ENCODE measurements at regions not wholly inside any gene's neighbourhood (a gene's known extent, or its start where the extent isn't known, plus 50 kb on each side); places are given as distances from the start of the nearest gene placed in this dataset.
"Not testable (repeated sequence)": the region's sequence is repeated elsewhere in the genome, so short reads cannot be mapped to it uniquely, and the experiment has no call there.

- no peak for DNase-seq (ENCODE audit: low spot score)
These were observed 311.3 kb downstream of the C12orf75 start for GRCh38 chr12:105641749-105642148.

GRCh38 chr12:105644770-105645169 lies 314.3 kb downstream of the C12orf75 start:
- DNase-seq (ENCODE audit: low spot score), result no peak

GRCh38 chr12:105654606-105655005 lies 324.1 kb downstream of the C12orf75 start:
- no peak for DNase-seq (ENCODE audit: low spot score)

- no peak for DNase-seq (ENCODE audit: low spot score)
These were observed 327.9 kb downstream of the C12orf75 start for GRCh38 chr12:105658389-105658788.

- peak; percentile 71 for DNase-seq (ENCODE audit: low spot score)
These were observed 329.0 kb downstream of the C12orf75 start for GRCh38 chr12:105659355-105660075.

- not testable (repeated sequence) for DNase-seq (ENCODE audit: low spot score)
These were observed 334.3 kb downstream of the C12orf75 start for GRCh38 chr12:105664765-105665164.

- DNase-seq (ENCODE audit: low spot score), result no peak
These were observed 334.9 kb downstream of the C12orf75 start for GRCh38 chr12:105665366-105665765.

GRCh38 chr12:105667973-105668743 lies 337.7 kb downstream of the C12orf75 start:
- no peak for DNase-seq (ENCODE audit: low spot score)

- DNase-seq (ENCODE audit: low spot score), result no peak
These were observed 340.2 kb downstream of the C12orf75 start for GRCh38 chr12:105670672-105671071.

GRCh38 chr12:105671720-105672119 lies 341.2 kb downstream of the C12orf75 start:
- no peak for DNase-seq (ENCODE audit: low spot score)

GRCh38 chr12:105672121-105672975 lies 341.9 kb downstream of the C12orf75 start:
- DNase-seq (ENCODE audit: low spot score), result peak; percentile 75

- no peak for DNase-seq (ENCODE audit: low spot score)
These were observed 344.6 kb downstream of the C12orf75 start for GRCh38 chr12:105674871-105675699.

GRCh38 chr12:105676694-105677093 lies 346.2 kb downstream of the C12orf75 start:
- DNase-seq (ENCODE audit: low spot score), result no peak

- DNase-seq (ENCODE audit: low spot score), result no peak
These were observed 347.2 kb downstream of the C12orf75 start for GRCh38 chr12:105677672-105678071.

GRCh38 chr12:105679982-105680381 lies 349.5 kb downstream of the C12orf75 start:
- no peak for DNase-seq (ENCODE audit: low spot score)

GRCh38 chr12:105681341-105681740 lies 350.9 kb downstream of the C12orf75 start:
- DNase-seq (ENCODE audit: low spot score), result no peak

GRCh38 chr12:105682821-105683220 lies 352.3 kb downstream of the C12orf75 start:
- not testable (repeated sequence) for DNase-seq (ENCODE audit: low spot score)

GRCh38 chr12:105683836-105684235 lies 353.3 kb downstream of the C12orf75 start:
- not testable (repeated sequence) for DNase-seq (ENCODE audit: low spot score)

GRCh38 chr12:105698075-105698474 lies 367.6 kb downstream of the C12orf75 start:
- DNase-seq (ENCODE audit: low spot score), result no peak

- DNase-seq (ENCODE audit: low spot score), result no peak
These were observed 368.7 kb downstream of the C12orf75 start for GRCh38 chr12:105699209-105699608.

GRCh38 chr12:105704787-105705186 lies 374.3 kb downstream of the C12orf75 start:
- no peak for DNase-seq (ENCODE audit: low spot score)

Measured in left forelimb (tissue), 1 donor.